ENCODE measurements at regions not wholly inside any gene's neighbourhood (a gene's known extent, or its start where the extent isn't known, plus 50 kb on each side); places are given as distances from the start of the nearest gene placed in this dataset.
A peak's percentile ranks its signal among the peaks of the same experiment; 100 is the strongest.

GRCh38 chr20:17848249-17849048, 120.1 kb downstream of the SNX5 start:
- POLR2A ChIA-PET = no interaction called here
- H3K27ac ChIP-seq (ENCODE audit: extremely low read depth, low read depth, low read length) = no peak overlapping the region

GRCh38 chr20:17845701-17846475, 122.7 kb downstream of the SNX5 start:
- Histone ChIP-seq H3K4me3 (ENCODE audit: low read depth, low read length) (no peak overlapping the region), H3K36me3 (ENCODE audit: control insufficient read depth in 2 of 2, insufficient read depth in 1 of 2, low read length in 2 of 2) (no peaks in the 10 kb centered on the region), H3K9me3 (ENCODE audit: control insufficient read depth, insufficient read depth, low read depth, low read length) (no peaks in the 10 kb centered on the region), H3K4me1 (ENCODE audit: control insufficient read depth, insufficient read depth, low read length) (no peaks in the 10 kb centered on the region), H3K27ac (ENCODE audit: extremely low read depth, low read depth, low read length) (no peak overlapping the region)
- ChIA-PET POLR2A (interaction anchor here (0.7 kb wide), 1 partner anchor 164 kb away, joined by 5 read pairs; the partner anchor contains the start of gene RRBP1), CTCF (interaction anchor here (0.8 kb wide), 1 partner anchor 19 kb away, joined by 3 read pairs; no protein-coding TSS in a partner anchor)
- TF ChIP-seq ZNF701 (tag by site-specific recombination; IDR thresholded peaks at IDR 0.05) = no peak

More at GRCh38 chr20:17848249-17849048, 120.1 kb downstream of the SNX5 start:
- CTCF ChIA-PET = interaction anchor here (0.5 kb wide), 2 partner anchors 168 to 171 kb away, joined by 3 to 4 read pairs; no protein-coding TSS in a partner anchor
- no peak overlapping the region for H3K4me3 ChIP-seq (ENCODE audit: low read depth, low read length)
- no peaks in the 10 kb centered on the region for H3K36me3 ChIP-seq (ENCODE audit: control insufficient read depth in 2 of 2, insufficient read depth in 1 of 2, low read length in 2 of 2)
- TF ChIP-seq ZNF133 (tag by site-specific recombination; IDR thresholded peaks at IDR 0.05) (no peak), EGR2 (tag by site-specific recombination; IDR thresholded peaks at IDR 0.05; ENCODE audit: low read depth) (no peak), ZNF48 (tag by site-specific recombination; IDR thresholded peaks at IDR 0.05) (no peak), ZNF398 (tag by site-specific recombination; IDR thresholded peaks at IDR 0.05) (no peak), ZNF175 (tag by site-specific recombination; IDR thresholded peaks at IDR 0.05) (no peak), ZBTB6 (tag by site-specific recombination; IDR thresholded peaks at IDR 0.05) (no peak), BCL11B (tag by site-specific recombination; IDR thresholded peaks at IDR 0.05; ENCODE audit: low read depth) (no peak), ZFP69B (tag by site-specific recombination; IDR thresholded peaks at IDR 0.05) (no peak)
- H3K4me1 ChIP-seq (ENCODE audit: control insufficient read depth, insufficient read depth, low read length) = no peaks in the 10 kb centered on the region
- H3K9me3 ChIP-seq (ENCODE audit: control insufficient read depth, insufficient read depth, low read depth, low read length) = no peaks in the 10 kb centered on the region

- H3K4me3 ChIP-seq (ENCODE audit: low read depth, low read length) = no peak overlapping the region
- no peaks in the 10 kb centered on the region for H3K36me3 ChIP-seq (ENCODE audit: control insufficient read depth in 2 of 2, insufficient read depth in 1 of 2, low read length in 2 of 2)
- no peaks in the 10 kb centered on the region for H3K4me1 ChIP-seq (ENCODE audit: control insufficient read depth, insufficient read depth, low read length)
- H3K27ac ChIP-seq (ENCODE audit: extremely low read depth, low read depth, low read length) = no peak overlapping the region
- TF ChIP-seq ZNF138 (tag by site-specific recombination; IDR thresholded peaks at IDR 0.05; ENCODE audit: borderline replicate concordance) = no peak
- no peak for TF ChIP-seq HOXA7 (CRISPR knock-in tag; IDR thresholded peaks at IDR 0.05; ENCODE audit: borderline replicate concordance)
- no peak for TF ChIP-seq ZNF610 (tag by site-specific recombination; IDR thresholded peaks at IDR 0.05; ENCODE audit: borderline replicate concordance)
- TF ChIP-seq ZNF366 (tag by site-specific recombination; conservative IDR thresholded peaks at IDR 0.05) = 0 out of 2 replicates have a peak, but pooled peaks have one; percentile 48
- no peak for TF ChIP-seq HOXD13 (CRISPR knock-in tag; IDR thresholded peaks at IDR 0.05; ENCODE audit: borderline replicate concordance)
- POLR2A ChIA-PET = no interaction called here
- no peaks in the 10 kb centered on the region for H3K9me3 ChIP-seq (ENCODE audit: control insufficient read depth, insufficient read depth, low read depth, low read length)
- CTCF ChIA-PET = no interaction called here
Measured at GRCh38 chr20:17844549-17845298, 123.9 kb downstream of the SNX5 start.

All from HEK293 (cell line).